Fibroblast of skin of abdomen (primary cell): ENCODE measurements at regions not wholly inside any gene's neighbourhood (a gene's known extent, or its start where the extent isn't known, plus 50 kb on each side); places are given as distances from the start of the nearest gene placed in this dataset.
A peak's percentile ranks its signal among the peaks of the same experiment; 100 is the strongest.
"Not testable (repeated sequence)": the region's sequence is repeated elsewhere in the genome, so short reads cannot be mapped to it uniquely, and the experiment has no call there.

Source experiments
- DNase-seq: peaks from one replicate; pipeline ENCODE4 v3.0.0-alpha.2; 2013

DNA sequence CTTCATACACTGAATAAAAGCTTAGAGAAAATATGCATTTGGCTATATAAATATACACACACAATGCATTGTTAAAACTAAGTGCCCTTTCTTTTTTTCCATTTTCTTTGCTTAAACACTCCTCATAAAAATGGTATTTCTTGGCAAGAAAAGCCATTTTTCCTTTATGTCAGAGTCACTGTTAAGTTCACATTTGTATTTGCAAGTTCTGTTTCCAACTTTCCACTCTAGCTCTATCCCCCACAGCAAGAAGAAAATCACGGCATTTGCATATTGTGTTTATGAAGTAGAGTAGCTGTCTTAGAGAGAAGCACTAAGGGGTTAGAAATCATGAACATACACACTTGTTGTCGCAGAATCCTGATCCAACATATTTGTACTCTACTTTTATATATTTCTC, 662.1 kb upstream of the MEF2C start:
- DNase-seq = no peak

DNA sequence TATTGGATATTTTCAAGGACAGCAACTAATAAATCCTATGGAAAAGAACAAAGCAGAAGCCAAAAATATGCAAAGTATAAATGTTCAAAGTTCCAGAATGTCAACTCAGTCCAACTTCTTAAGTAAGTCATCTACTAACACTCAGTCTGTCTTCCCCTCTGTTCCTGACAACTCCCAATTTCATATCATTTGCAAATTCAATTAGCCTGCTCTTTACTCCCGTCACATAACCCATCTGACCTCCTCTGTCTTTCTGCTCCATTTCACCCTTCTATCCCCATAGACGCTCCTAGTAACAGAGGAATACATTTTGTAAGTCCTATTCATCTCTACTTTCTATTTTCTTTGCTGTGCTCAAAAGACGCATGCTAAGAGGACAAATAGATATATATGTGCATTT, 659.8 kb upstream of the MEF2C start:
- DNase-seq = no peak

DNA sequence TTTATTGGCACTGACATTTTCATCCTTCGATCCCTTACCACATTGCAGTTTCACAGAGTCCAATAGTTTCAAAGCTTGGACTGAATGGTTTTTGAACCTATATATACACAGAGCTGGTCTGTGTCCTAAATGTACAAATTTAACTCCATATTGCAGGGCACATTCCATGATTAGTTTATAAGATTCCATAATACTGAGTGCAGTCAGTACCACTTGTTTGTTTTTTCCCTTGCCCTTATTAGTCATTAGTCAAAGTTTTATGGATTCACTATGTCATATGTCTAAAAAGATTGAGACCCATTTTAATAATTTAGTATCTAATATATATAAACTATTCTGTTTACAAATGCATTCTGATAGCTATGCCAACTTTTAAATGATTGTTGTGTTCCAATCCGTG, 654.8 kb upstream of the MEF2C start:
- no peak for DNase-seq

GRCh38 chr5:89536020-89536419, 653.0 kb upstream of the MEF2C start:
- DNase-seq = no peak

GRCh38 chr5:89535411-89535810, 652.4 kb upstream of the MEF2C start:
- peak; percentile 12 for DNase-seq

GRCh38 chr5:89534331-89534730, 651.3 kb upstream of the MEF2C start:
- DNase-seq = peak; percentile 48

DNA sequence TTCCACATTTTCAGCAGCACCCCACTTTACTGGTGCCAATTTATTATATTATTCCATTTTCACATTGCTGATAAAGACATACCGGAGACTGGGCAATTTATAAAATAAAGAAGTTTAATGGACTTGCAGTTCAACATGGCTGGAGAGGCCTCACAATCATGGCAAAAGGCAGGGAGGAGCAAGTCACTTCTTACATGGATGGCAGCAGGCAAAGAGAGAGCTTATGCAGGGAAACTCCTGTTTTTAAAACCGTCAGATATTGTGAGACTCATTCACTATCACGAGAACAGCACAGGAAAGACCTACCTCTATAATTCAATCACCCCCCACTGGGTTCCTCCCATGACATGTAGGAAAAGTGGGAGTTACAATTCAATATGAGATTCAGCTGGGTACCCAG, 641.8 kb upstream of the MEF2C start:
- DNase-seq = no peak

DNA sequence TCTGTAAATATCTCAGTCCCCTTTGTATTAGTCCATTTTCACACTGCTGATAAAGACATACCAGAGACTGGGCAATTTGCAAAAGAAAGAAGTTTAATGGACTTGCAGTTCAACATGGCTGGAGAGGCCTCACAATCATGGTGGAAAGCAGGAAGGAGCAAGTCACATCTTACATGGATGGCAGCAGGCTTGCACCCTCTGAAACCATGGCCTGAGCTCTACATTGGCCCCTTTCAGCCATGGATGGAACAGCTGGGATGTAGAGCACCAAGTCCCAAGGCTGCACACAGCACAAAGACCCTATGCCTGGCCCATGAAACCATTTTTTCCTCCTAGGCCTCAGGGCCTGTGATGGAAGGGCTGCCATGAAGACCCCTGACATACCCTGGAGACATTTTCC, 640.9 kb upstream of the MEF2C start:
- DNase-seq = not testable (repeated sequence)

DNA sequence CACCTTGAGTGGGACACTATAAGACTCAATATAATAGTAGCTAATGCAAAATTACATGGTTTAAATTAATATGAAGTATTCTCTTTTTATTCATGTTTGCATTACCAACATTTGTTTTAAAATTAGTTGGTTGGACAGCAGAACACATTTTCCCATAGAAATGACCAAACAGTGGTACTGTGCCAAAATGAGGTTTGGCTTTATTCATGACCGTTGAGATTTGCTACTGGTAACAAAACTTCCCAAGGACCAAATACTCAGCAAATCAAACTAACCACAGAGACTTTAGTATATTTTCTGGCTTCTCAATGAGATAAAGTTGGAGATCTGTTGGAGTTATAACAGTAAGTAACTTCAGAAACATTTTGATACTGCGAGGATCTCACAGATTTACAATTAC, 637.8 kb upstream of the MEF2C start:
- no peak for DNase-seq

DNA sequence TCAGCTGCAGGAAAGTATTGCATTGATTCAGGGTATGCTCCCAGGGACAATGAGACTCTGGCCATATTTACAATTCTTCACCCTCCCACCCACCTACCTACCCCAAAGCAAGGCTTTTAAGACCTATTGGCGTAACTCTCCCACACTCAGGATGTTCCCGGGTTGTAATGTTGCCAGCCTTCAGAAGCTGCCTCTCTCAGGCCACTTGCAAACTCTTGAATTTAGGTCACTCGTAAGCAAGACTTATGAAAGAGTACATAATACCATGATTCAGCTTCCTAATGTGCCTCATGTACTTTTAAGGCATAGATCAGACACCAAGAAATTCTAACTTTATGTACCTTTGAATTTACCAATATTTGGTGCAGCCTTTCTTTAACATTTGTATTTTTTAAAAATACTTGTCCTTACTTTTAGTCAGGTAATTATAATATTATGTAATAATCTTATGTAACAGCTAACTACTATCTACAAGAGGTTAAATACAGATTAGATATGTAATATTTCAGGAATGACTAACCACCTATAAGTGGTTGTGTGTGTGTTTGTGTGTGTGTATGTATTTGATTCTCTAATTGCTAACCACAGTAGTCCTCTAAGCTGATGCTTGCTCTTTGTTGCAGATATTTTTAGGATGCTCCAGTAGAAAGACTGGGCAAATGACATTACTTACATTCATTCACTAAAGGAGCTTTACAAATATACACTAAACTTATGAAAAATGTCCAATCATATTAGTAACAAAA, 630.5 kb upstream of the MEF2C start:
- DNase-seq = no peak

GRCh38 chr5:89504051-89504450, 621.1 kb upstream of the MEF2C start:
- DNase-seq = no peak

DNA sequence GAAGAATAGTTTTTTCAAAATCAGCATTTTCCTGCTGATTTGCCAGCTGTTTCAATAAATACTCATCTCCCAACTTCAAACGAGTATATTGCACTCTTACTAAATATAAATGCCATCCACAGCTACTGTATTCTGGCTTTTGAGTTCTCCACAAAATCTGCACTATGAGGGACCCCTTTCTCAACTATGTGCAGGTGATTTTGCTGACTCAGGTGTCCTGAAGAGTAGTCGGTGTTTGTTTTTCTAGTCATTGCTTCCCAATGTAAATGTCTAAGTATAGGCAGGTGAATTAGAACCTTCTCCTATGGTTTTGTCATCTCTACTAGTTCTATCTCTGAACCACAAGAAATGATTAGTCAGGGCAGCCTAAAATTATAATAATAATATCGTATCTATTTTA, 616.8 kb upstream of the MEF2C start:
- DNase-seq = no peak

GRCh38 chr5:89498699-89499098, 615.7 kb upstream of the MEF2C start:
- no peak for DNase-seq

- no peak for DNase-seq
These were observed 610.4 kb upstream of the MEF2C start for GRCh38 chr5:89493414-89493813.

DNA sequence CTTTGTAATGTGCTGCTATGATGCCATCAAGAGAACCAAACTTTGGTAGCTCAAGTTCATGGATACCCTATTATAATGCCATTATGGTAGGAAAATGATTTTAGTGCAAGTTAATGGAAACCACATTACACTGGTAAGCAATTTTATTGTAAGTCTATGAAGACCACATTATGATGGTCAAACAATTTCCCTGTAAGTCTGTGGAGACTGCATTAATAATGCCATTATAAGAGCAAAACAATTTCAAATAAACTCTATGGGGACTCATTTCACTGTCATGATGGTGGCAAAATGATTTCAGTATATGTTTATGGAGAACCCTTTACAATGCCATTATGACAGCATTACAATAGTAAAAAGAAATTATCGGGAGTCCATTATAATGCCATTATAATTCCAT, 602.0 kb upstream of the MEF2C start:
- DNase-seq = no peak

DNA sequence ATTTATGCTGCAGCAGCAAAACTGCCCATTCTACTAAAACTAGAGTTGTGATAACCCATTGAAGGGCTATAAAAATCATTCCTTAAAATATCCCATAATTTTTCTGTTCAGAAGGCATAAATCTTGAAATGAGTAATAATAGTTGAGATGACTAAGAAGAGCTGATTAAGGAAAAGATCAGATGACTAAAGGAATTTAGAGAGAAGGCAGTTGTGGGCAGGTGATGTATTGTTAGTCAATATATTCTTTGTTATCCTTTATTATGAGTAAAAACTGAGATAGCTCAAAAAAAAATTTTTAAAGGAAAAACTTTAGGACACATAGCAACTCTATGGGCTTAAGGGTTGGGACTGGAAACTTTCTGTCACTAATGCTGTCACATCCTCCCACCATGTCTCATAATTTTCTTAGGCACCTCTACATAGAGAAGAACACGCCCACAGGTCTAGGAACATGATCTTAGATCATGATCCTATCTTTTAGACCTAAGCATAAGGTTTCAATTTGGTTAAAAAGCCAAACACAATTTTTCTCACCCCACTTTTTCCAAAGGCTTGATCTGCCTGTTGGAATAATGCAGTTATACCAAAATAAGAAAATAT, 597.5 kb upstream of the MEF2C start:
- peak; percentile 29 for DNase-seq

- DNase-seq = no peak
These were observed 595.9 kb upstream of the MEF2C start for GRCh38 chr5:89478851-89479250.

DNA sequence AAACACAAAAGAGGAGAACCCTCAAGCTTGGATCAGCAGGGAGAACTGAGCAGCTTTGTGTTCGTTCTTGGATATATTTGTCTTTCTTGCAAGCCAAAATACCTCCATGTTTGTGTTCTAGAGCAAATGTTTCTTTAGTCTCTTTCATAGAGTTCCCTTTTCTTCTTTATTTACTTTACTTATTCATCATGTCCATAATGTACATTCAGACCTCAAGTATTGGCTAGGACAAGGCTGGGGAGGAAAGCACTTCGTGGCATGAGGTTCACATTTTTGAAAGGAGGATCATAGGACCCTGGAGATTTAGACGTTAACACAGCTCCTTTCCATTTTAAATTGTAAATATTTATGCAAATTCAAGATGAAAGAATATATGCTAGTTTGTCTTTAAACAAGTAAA, 590.2 kb upstream of the MEF2C start:
- DNase-seq = peak; percentile 55

DNA sequence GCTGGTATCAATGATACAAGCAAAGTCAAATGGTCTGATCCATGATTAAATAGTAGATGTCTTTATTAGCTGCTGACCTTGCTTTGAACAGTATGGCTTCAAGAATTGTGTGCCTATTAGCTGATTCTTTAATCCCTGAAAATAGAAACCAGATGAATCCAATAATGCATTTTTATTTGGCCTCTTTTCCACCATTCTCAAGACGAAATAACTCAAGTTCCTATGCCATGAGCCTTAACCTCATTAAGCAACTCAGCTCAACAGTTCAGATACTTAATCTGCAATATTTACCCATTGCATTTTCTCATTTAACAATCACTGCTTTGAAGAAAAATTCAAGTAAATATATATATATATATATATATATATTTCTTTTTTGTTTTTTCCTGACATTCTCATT, 588.6 kb upstream of the MEF2C start:
- DNase-seq = peak; percentile 90

- no peak for DNase-seq
These were observed 588.1 kb upstream of the MEF2C start for GRCh38 chr5:89471115-89471514.

GRCh38 chr5:89470658-89471057, 587.7 kb upstream of the MEF2C start:
- no peak for DNase-seq

DNA sequence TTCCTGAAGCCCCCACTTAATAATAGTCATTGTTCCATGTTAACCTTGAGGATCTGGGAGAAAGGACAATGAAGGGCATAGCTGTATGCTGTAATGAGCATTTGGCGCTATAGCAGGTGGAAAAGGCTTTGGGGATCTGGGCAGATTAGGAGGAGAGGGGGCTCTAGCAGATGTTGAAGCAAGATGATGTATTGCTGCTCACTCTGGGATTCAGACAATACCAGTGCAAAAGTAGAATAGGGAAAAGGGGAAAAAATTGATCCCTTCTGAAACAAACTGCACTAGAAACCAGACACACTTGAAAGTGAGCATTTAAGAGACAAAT, 575.3 kb upstream of the MEF2C start:
- DNase-seq = no peak

DNA sequence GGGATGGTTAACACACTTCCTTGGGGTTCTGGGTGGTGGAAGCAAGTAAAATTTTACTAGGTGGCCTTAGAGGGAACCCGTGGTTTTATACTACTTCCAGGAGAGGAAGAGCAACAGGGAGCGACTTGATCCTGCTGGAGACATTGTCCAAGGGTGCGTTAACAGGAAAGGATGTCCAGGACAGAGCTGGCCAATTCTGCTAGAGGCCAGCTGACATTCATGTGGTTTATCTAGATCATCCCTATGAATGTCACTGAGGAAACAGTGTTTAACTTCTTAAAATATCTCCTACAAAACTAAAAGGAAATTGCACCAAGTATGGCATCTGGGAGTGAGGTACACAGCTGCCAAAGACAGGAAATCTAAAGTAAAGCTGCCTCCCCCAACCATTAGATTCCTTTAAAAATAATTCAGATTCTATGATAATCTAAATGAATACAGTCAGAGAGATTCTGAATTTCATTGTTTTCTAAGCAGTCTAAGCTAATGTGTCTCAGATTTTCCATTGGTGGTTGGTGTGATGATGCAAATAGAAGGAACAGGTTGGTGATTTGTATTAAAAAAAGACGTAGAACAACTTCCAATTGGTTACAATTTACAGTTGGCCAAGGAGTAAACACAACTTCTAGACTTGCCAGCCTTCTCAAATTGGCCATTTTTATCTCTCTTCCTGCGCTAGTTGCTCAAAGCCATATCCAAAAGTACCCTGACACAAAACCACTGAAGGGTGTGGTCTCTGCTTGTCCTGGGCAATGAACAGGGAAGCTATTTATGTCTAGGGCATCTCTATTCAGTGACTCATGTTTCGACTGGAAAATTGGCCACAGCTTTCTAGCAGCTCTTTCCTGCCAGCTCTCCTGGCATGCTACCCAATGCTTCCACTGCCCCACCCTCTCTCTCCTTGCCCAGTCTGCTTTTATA, 574.7 kb upstream of the MEF2C start:
- DNase-seq = no peak

DNA sequence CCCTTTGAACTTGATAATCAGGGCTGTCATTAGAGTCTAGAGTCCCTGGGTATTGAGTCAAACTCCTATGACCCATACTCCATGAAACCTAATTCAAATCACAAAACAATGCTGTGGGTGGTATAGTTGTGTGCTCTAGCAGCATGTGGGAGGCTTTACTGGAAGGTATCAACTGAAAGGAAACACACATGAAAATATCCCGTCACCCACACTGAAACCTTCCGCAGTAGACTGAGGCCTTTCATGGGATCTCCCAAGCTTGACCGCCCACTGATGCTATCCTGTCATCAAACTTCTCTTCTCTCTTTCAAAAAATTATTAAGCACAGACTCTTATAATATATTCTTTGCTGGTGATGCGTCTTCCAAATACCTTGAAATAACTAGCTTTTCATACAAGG, 569.1 kb upstream of the MEF2C start:
- DNase-seq = no peak
